H9 (cell line): ENCODE measurements at regions not wholly inside any gene's neighbourhood (a gene's known extent, or its start where the extent isn't known, plus 50 kb on each side); places are given as distances from the start of the nearest gene placed in this dataset.

Source experiments
- DNase-seq: peaks from one replicate; pipeline ENCODE4 v3.0.0-alpha.2; 2017
- H2AFZ ChIP-seq: one replicate; pipeline ENCODE4 v1.6.1; 2013; ENCODE audit warnings: mild to moderate bottlenecking, low read length, control low read depth, moderate library complexity
- H2AK5ac ChIP-seq: 2 replicates; pipeline ENCODE4 v1.6.1; 2013; ENCODE audit warnings: low read length, control low read depth, mixed read lengths; ENCODE audit not compliant: insufficient read length
- H2BK120ac ChIP-seq: one replicate; pipeline ENCODE4 v1.6.1; 2013; ENCODE audit warnings: low read depth, mild to moderate bottlenecking, low read length, control low read depth, inconsistent platforms; ENCODE audit not compliant: poor library complexity, severe bottlenecking
- H2BK12ac ChIP-seq: 2 replicates; pipeline ENCODE4 v1.6.1; 2013; ENCODE audit warnings: low read length, control low read depth, mixed read lengths, low read depth; ENCODE audit not compliant: insufficient read length
- H2BK15ac ChIP-seq: 2 replicates; pipeline ENCODE4 v1.6.1; 2013; ENCODE audit warnings: low read depth, low read length, control low read depth
- H2BK20ac ChIP-seq: one replicate; pipeline ENCODE4 v1.6.1; 2013; ENCODE audit warnings: low read depth, mild to moderate bottlenecking, low read length, control low read depth, inconsistent platforms; ENCODE audit not compliant: poor library complexity, severe bottlenecking
- H2BK5ac ChIP-seq: 2 replicates; pipeline ENCODE4 v1.6.1; 2013; ENCODE audit warnings: low read length, control low read depth, mixed read lengths; ENCODE audit not compliant: insufficient read length
- H3K14ac ChIP-seq: 2 replicates; pipeline ENCODE4 v1.6.1; 2013; ENCODE audit warnings: low read length, control low read depth; ENCODE audit not compliant: insufficient read depth
- H3K18ac ChIP-seq: 2 replicates; pipeline ENCODE4 v1.6.1; 2013; ENCODE audit warnings: low read depth, mild to moderate bottlenecking, mixed read lengths, low read length, control low read depth; ENCODE audit not compliant: insufficient read length
- H3K23ac ChIP-seq: 2 replicates; pipeline ENCODE4 v1.6.1; 2013; ENCODE audit warnings: low read length, control low read depth, mixed read lengths, low read depth; ENCODE audit not compliant: insufficient read length
- H3K23me2 ChIP-seq: 2 replicates; pipeline ENCODE4 v1.6.1; 2013; ENCODE audit warnings: low read depth, mild to moderate bottlenecking, mixed read lengths, low read length, control low read depth; ENCODE audit not compliant: insufficient read length, poor library complexity, severe bottlenecking
- H3K27ac ChIP-seq: 2 replicates; pipeline ENCODE4 v1.5.1; 2013; ENCODE audit warnings: low read length, control low read depth, mixed read lengths, low read depth; ENCODE audit not compliant: insufficient read length
- H3K27me3 ChIP-seq: 2 replicates; pipeline ENCODE4 v1.6.1; 2013; ENCODE audit warnings: low read length, control low read depth, inconsistent platforms; ENCODE audit not compliant: insufficient read depth
- H3K4ac ChIP-seq: 2 replicates; pipeline ENCODE4 v1.6.1; 2013; ENCODE audit warnings: low read depth, mild to moderate bottlenecking, control low read depth, inconsistent platforms, low read length, moderate library complexity
- H3K4me1 ChIP-seq: 2 replicates; pipeline ENCODE4 v1.6.1; 2013; ENCODE audit warnings: low read length, control low read depth, inconsistent platforms; ENCODE audit not compliant: insufficient read depth
- H3K4me2 ChIP-seq: 2 replicates; pipeline ENCODE4 v1.6.1; 2013; ENCODE audit warnings: low read length, control low read depth, mixed read lengths; ENCODE audit not compliant: insufficient read length, insufficient read depth
- H3K56ac ChIP-seq: 2 replicates; pipeline ENCODE4 v1.6.1; 2013; ENCODE audit warnings: low read depth, mild to moderate bottlenecking, mixed read lengths, low read length, control low read depth; ENCODE audit not compliant: insufficient read length
- H3K79me1 ChIP-seq: 2 replicates; pipeline ENCODE4 v1.6.1; 2013; ENCODE audit warnings: low read depth, mild to moderate bottlenecking, moderate library complexity, low read length, control low read depth, inconsistent platforms; ENCODE audit not compliant: insufficient read depth, poor library complexity, severe bottlenecking
- H3K79me2 ChIP-seq: 2 replicates; pipeline ENCODE4 v1.6.1; 2013; ENCODE audit warnings: low read length, control low read depth, inconsistent platforms; ENCODE audit not compliant: insufficient read depth
- H3K9ac ChIP-seq: 2 replicates; pipeline ENCODE4 v1.6.1; 2013; ENCODE audit warnings: low read length, control low read depth, mixed read lengths; ENCODE audit not compliant: insufficient read length; ENCODE audit errors: extremely low read depth
- H3K9me3 ChIP-seq: one replicate; pipeline ENCODE4 v1.6.1; 2013; ENCODE audit warnings: low read depth, low read length, inconsistent platforms; ENCODE audit not compliant: control insufficient read depth
- H3T11ph ChIP-seq: one replicate; pipeline ENCODE4 v1.6.1; 2013; ENCODE audit warnings: mild to moderate bottlenecking, low read length, control low read depth, inconsistent platforms
- H4K20me1 ChIP-seq: one replicate; pipeline ENCODE4 v1.6.1; 2013; ENCODE audit not compliant: control insufficient read depth, insufficient read length, insufficient read depth
- H4K5ac ChIP-seq: 2 replicates; pipeline ENCODE4 v1.6.1; 2013; ENCODE audit warnings: low read depth, mild to moderate bottlenecking, mixed read lengths, low read length, control low read depth; ENCODE audit not compliant: insufficient read length
- H4K8ac ChIP-seq: replicated peaks from 2 replicates; pipeline ENCODE4 v1.6.1; 2013; ENCODE audit warnings: low read length, control low read depth, mixed read lengths, low read depth; ENCODE audit not compliant: insufficient read length
- H4K91ac ChIP-seq: 2 replicates; pipeline ENCODE4 v1.6.1; 2013; ENCODE audit warnings: low read depth, mild to moderate bottlenecking, moderate library complexity, mixed read lengths, low read length, control low read depth; ENCODE audit not compliant: insufficient read length
- H3K27ac Mint-ChIP-seq, 3 experiments: 2 replicates in 2 of 3; 3 replicates in 1 of 3; pipeline ENCODE4 v1.8.0; 2020 to 2021; ENCODE audit warnings: mixed read lengths in 3 of 3, mild to moderate bottlenecking in 1 of 3, moderate library complexity in 1 of 3
- H3K27me3 Mint-ChIP-seq: 2 replicates; pipeline ENCODE4 v1.8.0; 2021; ENCODE audit warnings: low read depth, mild to moderate bottlenecking, moderate library complexity, mixed read lengths
- H3K36me3 Mint-ChIP-seq, 3 experiments: 2 replicates in 2 of 3; 3 replicates in 1 of 3; pipeline ENCODE4 v1.8.0; 2020 to 2021; ENCODE audit warnings: low read depth in 3 of 3, mixed read lengths in 3 of 3; ENCODE audit not compliant: insufficient read depth in 1 of 3
- H3K4me1 Mint-ChIP-seq, 2 experiments: 2 replicates each; pipeline ENCODE4 v1.8.0; 2020; ENCODE audit warnings: mixed read lengths in 2 of 2
- H3K4me3 Mint-ChIP-seq, 2 experiments: 2 replicates in 1 of 2; 3 replicates in 1 of 2; pipeline ENCODE4 v1.8.0; 2020 to 2021; ENCODE audit warnings: mild to moderate bottlenecking in 2 of 2, mixed read lengths in 2 of 2, moderate library complexity in 1 of 2
- H3K9me3 Mint-ChIP-seq, 2 experiments: 2 replicates in 1 of 2; 3 replicates in 1 of 2; pipeline ENCODE4 v1.8.0; 2020; ENCODE audit warnings: mild to moderate bottlenecking in 2 of 2, mixed read lengths in 2 of 2, moderate library complexity in 1 of 2
- CTCF ChIP-seq: fragments of 200-600 bp; sonication (generic); conservative IDR thresholded peaks from 3 replicates; pipeline ENCODE4 v1.8.0; 2021; ENCODE audit warnings: antibody characterized with exemption, mild to moderate bottlenecking
- WGBS: extraction: QIAGEN DNeasy Blood & Tissue Kit; methylation state at CpG from one replicate; pipeline ENCODE4 v1.1.7; 2013; ENCODE audit warnings: missing lambda C conversion rate, low lambda C conversion rate, mixed read lengths; ENCODE audit not compliant: insufficient read length; ENCODE audit errors: extremely low coverage; 5-methylcytosine and 5-hydroxymethylcytosine counted together

- Histone ChIP-seq H2BK15ac (no peak overlapping the region), H3K56ac (no peak overlapping the region), H3K79me1 (no peaks in the 10 kb centered on the region), H2BK20ac (no peak overlapping the region), H3K9me3 (no peaks in the 10 kb centered on the region), H4K8ac (no peak overlapping the region), H3K79me2 (no peaks in the 10 kb centered on the region; the same call in 1 of the 2 replicates), H3K14ac (no peak overlapping the region), H3K23ac (no peak overlapping the region), H3K4ac (no peak overlapping the region), H3K4me2 (no peak overlapping the region), H4K20me1 (no peaks in the 10 kb centered on the region), H2AFZ (no peak overlapping the region), H2BK12ac (no peak overlapping the region), H3K18ac (no peak overlapping the region), H3K9ac (no peak overlapping the region), H3K27ac (no peak overlapping the region), H3T11ph (no peak overlapping the region), H4K91ac (no peak overlapping the region), H2AK5ac (no peak overlapping the region), H2BK5ac (no peak overlapping the region), H3K27me3 (no peaks in the 10 kb centered on the region), H3K4me1 (no peaks in the 10 kb centered on the region), H4K5ac (no peak overlapping the region), H3K23me2 (no peaks in the 10 kb centered on the region), H2BK120ac (no peak overlapping the region)
- Mint-ChIP-seq H3K36me3 (peaks cover 3 to 17% (median 4%) of the 10 kb centered on the region in 3 experiments; a peak in 5 of 7 replicates), H3K9me3 (peaks cover 18 to 21% of the 10 kb centered on the region in 2 experiments), H3K27me3 (no peaks in the 10 kb centered on the region), H3K4me1 (peaks cover 8% of the 10 kb centered on the region in 2 experiments; a peak in 3 of 4 replicates), H3K27ac (no peak overlapping the region), H3K4me3 (no peak overlapping the region)
- no CpG with 5 or more reads among the region's 5 CpGs for WGBS
- no peak for DNase-seq
- no peak for TF ChIP-seq CTCF
Observed at GRCh38 chr3:177902876-177903275, 633.4 kb upstream of the KCNMB2 start.
